HUDEP-2 (cell line): ENCODE measurements at regions not wholly inside any gene's neighbourhood (a gene's known extent, or its start where the extent isn't known, plus 50 kb on each side); places are given as distances from the start of the nearest gene placed in this dataset.

ENCODE experiments used
- DNase-seq, 76 experiments: peaks; one replicate each; lab custom pipeline; 2025; ENCODE audit not compliant: unreplicated experiment in 76 of 76; lab: John Stamatoyannopoulos, UW

GRCh38 chr2:181764095-181764963, 84.0 kb upstream of the NEUROD1 start:
- DNase-seq = peak in 73 of 76 experiments; percentile 11 to 89 (median 55)

GRCh38 chr2:181766129-181766528, 85.8 kb upstream of the NEUROD1 start:
- DNase-seq = no peak

- no peak for DNase-seq
These were observed 89.8 kb upstream of the NEUROD1 start for GRCh38 chr2:181770150-181770549.

GRCh38 chr2:181771356-181771755, 91.0 kb upstream of the NEUROD1 start:
- no peak for DNase-seq

- DNase-seq = no peak
These were observed 92.0 kb upstream of the NEUROD1 start for GRCh38 chr2:181772334-181772733.

GRCh38 chr2:181772777-181773176, 92.5 kb upstream of the NEUROD1 start:
- no peak for DNase-seq

- no peak for DNase-seq
These were observed 94.4 kb upstream of the NEUROD1 start for GRCh38 chr2:181774685-181775084.

- DNase-seq = no peak
These were observed 96.0 kb upstream of the NEUROD1 start for GRCh38 chr2:181776336-181776735.

- no peak for DNase-seq
These were observed 97.4 kb upstream of the NEUROD1 start for GRCh38 chr2:181777734-181778133.

- no peak for DNase-seq
These were observed 98.4 kb upstream of the NEUROD1 start for GRCh38 chr2:181778621-181779201.

- no peak for DNase-seq
These were observed 99.1 kb upstream of the NEUROD1 start for GRCh38 chr2:181779288-181780021.

GRCh38 chr2:181780047-181780651, 99.8 kb upstream of the NEUROD1 start:
- no peak for DNase-seq

GRCh38 chr2:181780657-181781056, 100.3 kb upstream of the NEUROD1 start:
- no peak for DNase-seq

GRCh38 chr2:181781078-181781786, 100.9 kb upstream of the NEUROD1 start:
- DNase-seq = no peak

- no peak for DNase-seq
These were observed 102.3 kb upstream of the NEUROD1 start for GRCh38 chr2:181782660-181783059.

GRCh38 chr2:181784556-181784955, 104.2 kb upstream of the NEUROD1 start:
- DNase-seq = no peak

GRCh38 chr2:181785691-181786344, 105.5 kb upstream of the NEUROD1 start:
- no peak for DNase-seq

GRCh38 chr2:181786371-181787228, 104.9 kb upstream of the ITPRID2 start:
- DNase-seq = no peak
